ENCODE measurements at regions not wholly inside any gene's neighbourhood (a gene's known extent, or its start where the extent isn't known, plus 50 kb on each side); places are given as distances from the start of the nearest gene placed in this dataset.

DNA sequence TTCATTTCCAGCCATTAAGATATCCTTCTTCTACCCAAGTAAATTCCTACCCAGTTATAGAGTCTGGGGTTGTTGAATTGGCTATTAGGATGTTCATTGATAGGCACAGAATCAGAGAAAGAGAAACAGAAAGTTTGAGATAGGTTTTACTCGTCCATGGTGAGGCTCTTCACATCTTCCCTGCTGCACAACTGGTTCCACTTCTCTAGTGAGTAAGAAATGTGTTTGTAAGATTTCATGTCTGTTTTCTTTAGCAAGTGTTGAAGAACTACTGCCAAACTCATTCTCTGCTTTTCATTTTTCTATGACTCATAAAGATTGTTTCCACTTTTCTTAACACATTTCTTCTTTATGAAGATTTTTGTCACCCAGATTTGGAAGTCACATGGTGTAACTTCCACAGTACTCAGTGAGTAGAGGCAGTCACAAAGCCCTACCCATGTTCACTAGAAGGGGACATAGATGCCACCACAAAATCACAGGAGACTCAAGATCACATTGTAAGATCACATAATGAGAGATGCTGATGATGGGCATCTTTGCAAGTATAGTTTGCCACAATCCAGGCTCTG, 152.3 kb downstream of the SNX7 start:
- peak; percentile 1 for DNase-seq

DNA sequence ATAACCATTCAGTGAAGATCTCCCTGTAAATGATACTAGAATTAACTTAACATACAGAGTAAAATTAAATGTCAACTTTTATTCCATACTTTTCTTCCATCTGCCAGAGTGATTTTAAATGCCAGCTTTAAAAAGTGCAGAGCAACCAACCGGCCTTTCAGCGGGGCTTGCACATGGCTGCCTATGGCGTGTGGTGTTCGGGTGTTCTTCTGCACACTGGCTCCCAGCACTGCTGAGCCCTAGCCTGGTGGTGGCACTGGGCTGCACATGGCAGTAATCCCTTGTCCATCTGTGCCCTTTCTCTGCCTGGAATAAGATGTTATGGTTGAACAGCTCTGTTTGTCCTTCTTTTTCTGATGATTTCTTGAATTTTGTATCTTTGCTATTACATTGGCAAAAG, 156.3 kb downstream of the SNX7 start:
- no peak for DNase-seq

- no peak for DNase-seq
Observed at GRCh38 chr1:98821379-98821778, 159.9 kb downstream of the SNX7 start.

- no peak for DNase-seq
Observed at GRCh38 chr1:98824736-98825135, 163.2 kb downstream of the SNX7 start.

DNA sequence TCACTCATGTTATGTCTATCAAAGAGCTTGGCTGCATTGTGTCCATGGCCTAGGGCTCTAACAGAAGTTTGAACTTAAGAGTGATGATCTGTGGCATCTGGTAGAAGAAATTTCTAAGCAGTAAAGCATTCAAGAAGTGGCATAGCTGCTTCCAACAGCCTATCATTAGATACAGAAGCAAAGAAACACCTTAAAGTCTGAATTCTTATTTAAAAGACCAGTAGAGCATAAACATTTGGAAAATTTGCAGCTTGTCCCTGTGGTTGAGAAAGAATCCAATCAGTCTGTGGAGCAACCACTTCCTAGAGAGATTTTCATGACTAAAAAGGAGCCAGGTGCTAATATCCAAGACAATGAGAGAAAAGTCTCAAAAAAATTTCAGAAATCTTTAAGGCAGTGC, 165.5 kb downstream of the SNX7 start:
- no peak for DNase-seq

DNA sequence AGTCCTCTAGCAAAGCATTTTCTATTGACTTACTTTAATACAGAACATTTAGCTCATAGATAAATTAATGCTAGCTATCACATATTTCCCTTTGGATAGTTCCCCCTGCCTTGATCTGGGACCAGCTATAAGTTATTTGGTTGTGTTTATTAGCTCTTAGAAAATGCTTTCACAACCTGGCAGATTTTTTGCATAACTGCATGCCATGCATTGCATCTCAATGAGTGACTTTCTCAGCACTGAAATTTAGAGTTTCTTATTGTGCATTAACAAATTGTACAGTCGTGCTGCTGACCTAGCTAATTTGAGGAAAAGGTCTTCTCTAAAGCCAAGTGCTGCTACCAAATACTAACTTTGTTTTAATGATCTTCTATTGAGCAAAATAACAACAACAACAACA, 164.8 kb downstream of the PLPPR5 start:
- no peak for DNase-seq

All from activated CD4-positive, alpha-beta T cell treated with anti-CD3 and anti-CD28 coated beads, Interleukin-2, Interleukin-6, amounts not matched to agents 100 ng/mL and 50 ng/mL, durations not matched to agents 16 hours and 8 hours (primary cell).